Renal cortical epithelial cell (primary cell): ENCODE measurements at regions not wholly inside any gene's neighbourhood (a gene's known extent, or its start where the extent isn't known, plus 50 kb on each side); places are given as distances from the start of the nearest gene placed in this dataset.

Experiments used
- DNase-seq: peaks from one replicate; pipeline ENCODE4 v3.0.0-alpha.2; 2011; ENCODE audit warnings: low read depth

DNA sequence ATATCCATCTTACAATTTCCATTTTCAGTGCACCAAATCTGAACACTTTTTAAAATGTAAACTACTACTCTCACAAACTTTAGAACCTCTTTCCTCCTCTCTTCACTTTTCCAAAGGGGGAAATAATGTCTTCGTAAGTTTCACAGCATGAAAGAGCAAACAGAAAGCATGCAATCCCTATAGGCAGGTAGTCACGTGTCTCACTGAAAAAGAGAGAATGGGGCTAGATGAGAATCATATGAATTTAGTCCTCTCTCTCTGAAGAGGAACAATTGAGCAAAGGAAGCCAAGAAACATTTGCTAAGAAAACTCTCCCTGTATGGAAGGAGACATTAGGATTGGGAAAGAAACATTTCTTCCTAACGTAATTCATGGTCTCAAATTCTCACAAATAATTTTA is 613.9 kb downstream of the PLA2G4A start:
- no peak for DNase-seq

DNA sequence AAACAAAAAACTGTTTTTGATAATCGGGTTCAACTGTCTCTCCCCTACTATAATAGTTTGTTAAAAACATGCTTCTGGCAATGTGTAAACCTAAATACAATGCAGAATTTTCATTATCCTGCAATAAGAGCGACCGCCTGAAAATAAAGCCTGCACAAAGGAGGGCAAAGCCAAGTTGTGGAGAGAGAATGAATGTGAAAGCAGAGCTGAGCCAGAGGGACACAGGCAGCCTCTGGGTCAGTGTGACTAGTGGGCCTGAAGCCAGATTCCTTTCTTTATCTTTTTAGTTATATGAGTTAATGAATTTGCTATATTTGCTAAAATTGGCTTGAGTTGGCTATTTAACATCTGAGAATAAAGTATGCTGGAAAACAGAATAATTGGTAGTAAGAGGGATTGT is 615.2 kb downstream of the PLA2G4A start:
- DNase-seq: no peak

DNA sequence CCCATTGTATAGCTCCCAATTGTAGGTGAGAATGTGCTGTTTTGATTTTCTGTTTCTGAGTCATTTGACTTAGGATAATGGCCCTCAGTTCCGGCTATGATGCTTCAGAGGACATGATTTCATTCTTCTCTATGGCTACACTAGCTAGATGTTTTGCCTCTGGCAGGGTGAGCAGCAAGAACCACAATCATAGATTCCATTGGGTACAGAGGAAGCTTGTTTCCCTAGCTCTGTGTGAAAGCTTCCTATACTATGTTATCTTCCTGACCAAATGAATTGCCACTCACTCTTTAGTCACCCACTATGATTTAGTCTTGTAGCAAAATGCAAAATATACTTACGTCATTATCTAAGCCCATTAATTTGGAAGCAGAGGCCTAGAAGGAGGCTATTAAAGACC is 616.3 kb downstream of the PLA2G4A start:
- no peak for DNase-seq

DNA sequence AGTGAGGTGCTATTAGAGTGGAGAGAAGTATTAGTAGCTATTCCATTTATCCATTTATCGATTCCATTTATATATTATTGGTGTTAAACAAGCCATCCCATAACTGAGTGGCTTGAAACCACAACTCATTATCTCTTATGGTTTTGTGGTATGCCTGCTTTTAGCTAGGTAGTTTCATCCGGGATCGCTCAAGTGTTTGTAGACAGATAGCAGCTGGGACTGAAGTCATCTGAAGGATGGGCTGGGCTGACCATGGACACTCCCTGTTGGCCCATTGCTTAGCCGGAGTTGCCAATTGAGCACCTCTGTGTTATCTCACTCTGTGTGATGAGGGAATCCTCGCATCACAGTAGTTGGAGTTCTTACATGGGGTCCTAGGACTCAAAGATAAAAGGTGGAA is 622.5 kb downstream of the PLA2G4A start:
- DNase-seq: no peak

DNA sequence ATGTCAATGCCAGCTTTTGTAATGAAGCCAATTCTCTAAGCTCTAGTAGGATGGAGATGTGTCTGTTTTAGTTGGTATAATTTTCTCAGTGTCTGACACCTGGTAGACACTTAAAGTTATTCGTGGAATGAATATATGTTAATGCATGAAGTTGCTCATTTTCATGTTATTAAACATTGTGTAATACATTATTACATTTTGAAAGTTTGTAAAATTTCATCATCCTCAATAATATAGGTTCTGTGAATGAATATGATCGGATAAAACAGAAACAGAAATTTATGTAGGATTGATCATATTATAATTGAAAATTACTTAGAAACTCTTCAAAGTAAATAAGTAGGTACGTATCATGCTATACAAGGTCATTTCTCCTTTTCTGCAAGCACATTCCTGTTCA is 625.3 kb downstream of the PLA2G4A start:
- no peak for DNase-seq

DNA sequence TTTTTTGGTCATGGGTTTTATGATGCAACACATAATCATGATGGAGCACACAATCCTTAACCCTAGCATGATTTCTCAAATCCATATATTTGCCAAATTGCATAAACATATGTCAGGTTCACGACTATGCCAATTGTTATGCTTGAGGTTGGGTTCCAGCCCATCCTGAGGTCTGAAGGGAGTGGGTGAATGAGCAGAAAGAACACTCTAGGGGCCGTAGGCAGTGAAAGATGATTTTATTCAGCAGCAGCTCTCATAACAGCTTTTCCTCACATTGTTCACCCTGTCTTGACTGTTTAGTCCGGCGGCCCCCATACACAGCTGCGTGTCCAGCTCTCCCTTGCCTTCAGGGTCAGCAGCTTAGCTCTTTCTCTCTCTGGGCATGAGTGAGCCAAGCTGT is 627.7 kb downstream of the PLA2G4A start:
- DNase-seq: no peak

DNA sequence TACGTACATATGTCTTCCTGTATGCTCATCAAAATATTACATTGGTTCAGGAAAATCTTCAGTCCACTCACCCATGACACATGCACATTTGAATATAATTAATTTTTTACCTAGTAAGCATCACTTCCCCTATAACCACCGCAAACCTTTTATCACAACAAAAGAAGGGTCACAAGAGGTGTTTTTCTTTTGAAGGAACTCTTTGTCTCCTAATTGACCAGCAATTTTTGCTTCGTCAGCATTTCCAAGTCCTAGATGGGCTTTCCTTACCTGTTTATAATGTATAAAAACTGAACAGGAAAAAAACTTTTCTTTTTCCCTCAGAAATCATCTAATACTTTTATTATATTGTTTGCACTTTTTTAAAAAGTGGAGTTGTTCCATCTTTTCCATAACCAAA is 631.3 kb downstream of the PLA2G4A start:
- DNase-seq: no peak

DNA sequence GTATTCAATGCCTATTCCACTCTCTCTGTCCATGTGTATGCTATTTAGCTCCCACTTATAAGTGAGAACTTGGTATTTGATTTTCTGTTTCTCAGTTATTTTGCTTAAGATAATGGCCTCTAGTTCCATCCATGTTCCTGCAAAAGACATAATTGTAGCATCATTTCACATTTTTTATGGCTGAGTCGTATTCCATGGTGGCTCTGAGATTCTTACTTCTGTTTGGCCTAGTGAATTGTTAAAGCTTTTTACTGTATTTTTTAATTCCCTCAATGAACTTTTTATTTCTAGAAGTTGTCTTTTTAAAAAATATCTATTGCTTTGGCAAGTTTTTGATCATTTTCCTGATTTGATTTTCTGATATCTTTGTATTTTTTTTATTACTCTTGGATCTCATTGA is 635.6 kb downstream of the PLA2G4A start:
- no peak for DNase-seq

DNA sequence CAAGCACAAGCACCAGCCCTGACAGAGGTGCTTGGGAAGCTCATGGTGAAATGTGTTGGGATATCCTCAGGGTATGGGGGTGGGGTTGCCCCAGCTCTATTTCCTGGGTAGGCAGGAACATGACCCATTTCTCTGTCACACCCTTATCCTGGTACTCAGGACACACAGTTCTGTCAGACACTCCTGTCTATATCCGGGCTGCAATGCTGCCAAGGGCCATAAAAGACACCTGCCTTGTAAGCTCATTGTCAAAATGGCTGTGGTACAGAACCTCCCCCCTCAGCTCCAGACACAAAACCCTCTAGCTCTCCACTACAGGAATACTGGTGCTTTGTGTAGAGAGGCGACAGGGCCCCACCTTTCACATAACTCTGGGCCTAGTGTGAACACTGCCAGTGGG is 636.7 kb downstream of the PLA2G4A start:
- DNase-seq: no peak

DNA sequence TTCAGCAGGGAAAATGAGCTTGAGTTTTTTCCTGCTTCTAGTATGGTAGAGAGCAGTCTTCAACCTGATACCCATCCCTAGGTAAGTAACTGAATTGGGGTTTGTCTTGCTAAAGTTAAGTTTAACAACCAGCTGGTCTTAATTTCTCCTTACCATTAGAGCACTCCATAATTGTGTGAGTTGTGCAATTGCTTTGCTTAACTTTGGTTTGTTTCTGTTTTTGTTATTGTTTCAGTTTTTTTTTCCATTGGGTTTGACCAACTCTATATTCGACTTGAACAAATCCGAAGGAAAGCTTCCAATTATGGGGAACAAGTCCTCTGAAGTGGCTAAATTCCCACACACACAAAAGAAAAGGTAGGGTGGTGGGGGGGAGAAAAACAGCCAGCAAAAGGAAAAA is 641.1 kb downstream of the PLA2G4A start:
- no peak for DNase-seq

DNA sequence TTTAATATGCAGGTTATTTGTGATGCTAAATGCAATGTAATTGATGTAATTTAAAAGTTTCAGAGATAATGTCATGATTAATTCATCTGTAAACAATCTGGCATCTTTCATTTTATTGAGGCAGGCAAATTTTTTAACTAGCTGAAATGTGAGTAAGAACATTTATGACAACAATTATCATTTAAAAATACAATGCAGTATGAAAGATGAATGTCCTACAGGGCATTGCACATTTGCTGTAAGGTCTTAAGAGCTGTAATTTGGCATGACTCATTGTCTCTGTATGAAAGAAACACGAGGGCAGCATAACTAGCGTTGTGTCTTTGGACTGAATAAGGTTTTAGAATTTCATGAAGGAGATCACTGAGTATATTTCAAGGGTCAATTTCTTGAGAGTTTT is 642.8 kb downstream of the PLA2G4A start:
- no peak for DNase-seq

DNA sequence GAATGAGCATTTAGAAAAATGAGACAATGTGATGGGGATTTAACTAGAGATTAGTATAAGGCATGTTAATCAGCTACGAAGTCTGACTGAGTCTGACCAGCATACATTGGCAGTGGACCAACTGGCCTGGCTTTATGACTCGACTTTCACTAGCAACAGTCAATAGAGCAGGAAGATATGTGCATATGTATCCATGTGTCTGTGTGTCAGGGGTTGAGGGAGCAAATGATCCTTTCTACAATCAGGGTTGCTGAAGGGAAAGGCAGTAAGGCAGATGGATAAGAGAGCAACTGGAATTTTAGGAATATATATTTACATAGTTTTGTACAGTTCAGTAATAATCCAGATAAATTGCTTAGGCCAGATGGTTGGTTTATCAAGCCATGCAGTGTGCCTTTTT is 645.6 kb downstream of the PLA2G4A start:
- DNase-seq: peak; percentile 35

DNA sequence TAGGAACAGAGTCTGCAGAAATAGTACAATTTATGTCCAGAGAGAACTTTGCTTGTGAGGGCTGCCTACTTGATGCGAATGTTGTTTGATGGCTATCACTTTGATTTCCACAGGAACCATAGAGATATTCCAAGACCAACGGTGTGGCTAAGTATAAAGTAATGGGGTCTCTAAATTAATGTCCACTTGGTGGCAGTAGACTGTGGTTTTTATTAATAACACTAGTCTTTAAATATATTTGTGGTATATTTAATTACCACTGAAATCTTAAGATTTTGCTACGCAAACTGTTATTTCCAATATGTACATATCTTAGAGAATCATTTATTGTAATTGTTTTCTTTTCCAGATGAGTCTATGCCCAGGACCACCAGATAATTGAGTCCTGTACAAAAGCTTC is 647.9 kb downstream of the PLA2G4A start:
- DNase-seq: no peak

DNA sequence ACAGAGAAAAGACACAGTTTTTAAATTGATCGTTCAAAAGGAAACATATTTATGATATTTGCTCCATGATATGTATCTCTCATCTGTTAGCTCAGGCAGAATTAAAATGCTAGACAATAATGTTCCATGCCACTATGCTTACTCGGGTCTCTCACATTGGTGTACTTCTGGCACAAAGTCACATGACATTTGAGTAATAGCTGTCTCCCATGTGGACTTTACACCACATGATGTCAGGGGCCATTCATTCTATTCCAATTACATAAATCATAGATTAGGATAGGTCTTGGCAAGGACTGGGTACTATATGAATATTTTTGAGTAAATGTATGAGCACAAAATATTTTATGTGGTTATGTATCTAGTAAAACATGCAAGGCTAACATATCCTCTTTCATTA is 648.4 kb downstream of the PLA2G4A start:
- DNase-seq: no peak

DNA sequence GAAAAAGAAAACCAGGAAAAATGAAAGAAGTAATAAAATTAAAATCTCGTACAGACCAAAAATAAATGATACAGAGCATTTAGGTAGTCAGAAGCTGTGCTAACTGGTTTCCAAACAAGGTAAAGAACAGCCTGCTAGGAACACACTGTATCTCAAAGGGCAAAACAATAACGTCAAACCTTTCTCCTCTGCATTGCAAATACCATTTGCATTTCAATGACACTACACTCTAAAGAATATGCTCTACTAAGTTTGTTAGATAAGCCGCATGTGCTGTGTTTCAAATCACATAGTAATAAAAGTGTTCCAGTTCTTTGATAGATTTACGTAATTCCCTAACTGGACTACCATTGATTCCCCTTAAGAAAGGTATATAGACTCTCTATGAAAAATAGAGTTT is 648.8 kb downstream of the PLA2G4A start:
- DNase-seq: no peak

DNA sequence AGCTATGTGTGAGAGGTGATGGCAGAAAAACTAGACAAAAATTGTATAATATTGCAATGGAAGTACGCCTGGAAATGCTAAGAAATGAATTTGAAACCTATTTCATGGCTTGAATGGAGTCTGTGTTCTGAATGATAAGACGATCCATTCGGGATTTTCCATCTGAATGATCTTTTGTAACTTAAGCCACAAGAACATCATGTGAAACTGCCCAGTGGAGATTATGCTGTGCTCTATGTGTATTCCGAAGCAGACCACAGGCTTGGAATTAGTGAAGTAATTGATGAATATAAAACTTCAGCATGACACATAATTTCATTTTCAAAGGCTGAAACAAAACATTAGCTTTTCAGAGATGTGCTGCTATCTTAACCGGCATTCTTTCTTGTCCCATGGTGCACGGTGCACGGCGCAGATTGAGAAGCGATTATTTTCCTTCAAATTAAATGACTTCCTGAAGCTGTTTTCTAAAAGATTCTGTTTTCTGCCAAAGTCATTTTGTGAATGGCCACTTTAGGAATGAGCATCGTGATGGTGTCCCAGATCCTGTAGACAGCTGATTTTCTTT is 652.9 kb downstream of the PLA2G4A start:
- no peak for DNase-seq

DNA sequence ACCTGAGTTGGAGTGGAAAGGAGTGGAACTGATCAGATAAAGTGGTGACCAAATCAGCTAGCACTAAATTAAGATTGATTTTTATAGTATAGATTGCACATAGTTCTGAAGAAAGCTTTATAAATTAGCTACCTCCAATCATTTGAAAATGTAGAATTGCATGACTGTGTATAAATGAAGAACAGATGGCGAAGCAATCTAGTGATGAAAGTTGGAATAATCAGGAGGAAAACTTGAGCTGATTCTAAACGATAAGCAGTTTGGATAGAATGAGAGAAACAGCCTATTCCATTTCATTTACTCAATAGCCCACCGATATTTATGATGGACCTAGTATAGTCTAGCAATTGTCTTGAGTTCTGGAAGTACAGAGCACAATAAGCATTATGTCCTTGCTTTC is 661.5 kb downstream of the PLA2G4A start:
- no peak for DNase-seq

DNA sequence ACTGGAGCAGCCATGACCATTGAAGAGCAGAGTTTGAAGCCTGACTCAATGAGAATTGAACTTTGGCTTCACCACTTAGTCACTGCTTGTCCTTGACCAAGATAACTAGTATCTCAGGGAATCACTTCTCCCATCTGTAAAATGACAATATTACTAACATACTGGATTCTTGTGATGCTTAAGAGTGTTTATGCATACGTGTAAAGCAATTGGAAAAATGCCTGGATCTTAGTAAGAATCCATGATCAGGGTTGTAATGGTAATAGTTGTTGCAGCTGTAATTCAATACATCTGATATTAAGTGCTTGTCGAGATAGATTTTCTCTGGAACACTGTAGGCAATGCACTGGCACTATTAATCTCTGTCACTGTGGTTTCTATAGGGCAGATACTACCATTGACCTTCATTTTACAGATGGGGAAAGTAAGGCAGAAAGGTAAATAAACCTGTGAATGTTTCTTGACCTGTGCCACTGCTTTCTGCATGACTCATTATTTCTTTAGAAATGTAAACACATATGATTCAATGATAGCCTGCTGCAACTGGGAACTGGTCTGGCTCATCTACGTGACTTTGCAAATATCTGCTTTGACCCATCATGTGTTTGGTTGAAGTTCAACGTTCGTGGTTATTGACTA is 662.5 kb downstream of the PLA2G4A start:
- peak; percentile 16 for DNase-seq

DNA sequence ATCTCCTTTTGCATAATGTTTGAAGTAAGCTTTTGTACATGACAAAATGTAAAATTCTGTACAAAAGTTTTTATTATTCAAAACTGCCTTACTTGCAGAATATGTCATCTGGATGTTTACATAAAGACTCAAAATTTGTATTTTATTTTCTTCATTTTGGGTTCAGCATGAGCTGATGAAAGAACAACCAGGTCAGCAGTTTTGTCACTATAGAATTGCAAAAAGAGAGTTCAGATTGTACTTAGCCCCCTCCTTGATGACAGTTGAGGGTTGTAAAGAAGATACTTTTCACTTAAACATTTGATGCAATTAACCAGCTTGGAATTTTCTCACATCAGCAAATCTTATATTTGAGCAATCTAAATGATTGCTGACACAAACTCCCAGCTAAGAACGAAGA is 669.3 kb downstream of the PLA2G4A start:
- DNase-seq: no peak

DNA sequence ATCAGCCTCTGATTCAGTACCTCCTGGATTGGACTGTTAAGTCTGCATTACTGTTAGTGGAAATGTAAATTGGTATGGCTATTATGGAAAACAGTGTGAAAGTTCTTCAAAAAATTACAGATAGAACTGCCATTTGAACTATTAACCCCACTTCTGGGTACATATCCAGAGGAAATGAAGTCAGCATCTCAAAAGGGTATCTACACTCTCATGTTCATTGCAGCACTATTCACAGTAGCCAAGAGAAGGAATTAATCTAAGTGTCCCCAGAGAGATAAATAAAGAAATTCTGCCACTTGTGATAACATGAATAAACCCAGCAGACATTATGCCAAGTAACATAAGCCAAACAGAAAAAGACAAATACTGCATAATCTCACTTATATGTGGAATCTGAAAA is 676.0 kb downstream of the PLA2G4A start:
- DNase-seq: no peak

DNA sequence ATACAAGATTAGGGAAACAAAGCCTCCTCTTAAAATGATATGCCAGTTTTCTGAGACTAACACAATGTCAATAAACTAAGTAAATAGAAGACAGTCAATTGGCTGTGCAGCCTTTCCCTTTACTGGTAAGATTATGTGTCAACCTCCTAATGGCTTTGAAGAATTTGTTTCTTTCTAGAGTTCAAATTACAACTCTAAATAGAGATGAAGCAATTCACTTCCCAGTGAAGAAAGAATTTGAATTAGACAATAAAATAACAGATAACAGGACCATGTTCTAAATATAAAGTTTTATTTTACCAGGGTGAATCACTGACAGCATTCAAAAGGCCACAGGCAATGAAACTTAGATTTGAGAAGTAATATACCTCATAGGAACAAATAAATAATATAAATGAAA is 680.3 kb downstream of the PLA2G4A start:
- no peak for DNase-seq

DNA sequence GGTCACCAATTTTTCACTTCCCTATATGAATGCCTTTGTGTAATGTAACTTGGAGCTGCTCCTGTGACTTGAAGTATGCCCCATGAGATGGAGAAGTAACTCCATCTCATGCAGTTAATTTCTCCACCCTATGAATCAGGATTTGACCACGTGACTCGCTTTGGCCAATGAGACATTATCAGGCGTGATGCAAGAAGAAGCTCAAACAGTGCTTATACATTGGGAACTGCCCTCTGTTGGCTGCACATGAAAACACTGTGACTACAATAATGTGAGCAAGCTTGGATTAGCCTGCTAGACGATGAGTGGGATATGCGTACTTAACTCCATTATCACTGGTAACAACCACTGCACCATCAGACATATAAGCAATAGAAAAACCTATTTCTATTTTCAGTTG is 684.4 kb downstream of the PLA2G4A start:
- DNase-seq: no peak

DNA sequence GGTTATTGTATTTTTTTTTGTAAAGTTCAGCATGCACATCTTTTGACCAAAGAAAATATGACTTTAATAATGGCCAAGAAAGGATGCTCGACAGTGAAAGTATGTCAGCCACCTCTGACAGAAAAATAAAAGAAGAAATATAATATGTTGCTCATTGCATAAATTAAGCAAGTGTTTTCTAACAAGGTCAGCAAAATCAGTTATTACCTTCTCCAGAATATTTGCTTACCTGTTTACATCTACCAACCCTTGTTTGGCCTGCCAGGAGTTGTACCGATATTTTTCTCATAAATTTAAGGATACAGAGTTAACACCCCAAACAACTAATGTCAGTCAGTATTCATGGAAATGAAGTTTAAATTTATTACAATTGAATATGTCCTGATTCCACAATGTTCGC is 685.4 kb downstream of the PLA2G4A start:
- no peak for DNase-seq

DNA sequence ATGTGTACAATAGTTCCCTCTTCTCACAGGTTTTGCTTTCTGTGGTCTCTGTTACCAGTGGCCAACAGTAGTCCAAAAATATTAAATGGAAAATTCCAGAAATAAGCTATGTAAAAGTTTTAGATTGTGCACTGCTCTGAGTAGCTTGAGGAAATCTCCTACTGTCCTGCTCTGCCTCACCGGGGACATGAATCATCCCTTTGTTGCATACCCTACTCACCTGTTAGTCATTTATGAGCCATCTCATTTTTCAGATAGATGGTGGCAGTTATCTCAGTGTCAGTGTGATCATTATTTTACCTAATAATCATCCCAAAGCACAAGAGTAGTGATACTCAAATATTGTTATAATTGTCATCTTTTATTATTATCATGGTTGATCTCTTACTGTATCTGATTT is 688.1 kb downstream of the PLA2G4A start:
- DNase-seq: no peak
